DOHH2 (cell line): ENCODE measurements at regions not wholly inside any gene's neighbourhood (a gene's known extent, or its start where the extent isn't known, plus 50 kb on each side); places are given as distances from the start of the nearest gene placed in this dataset.

ENCODE experiments used
- CTCF ChIP-seq: fragments of 200-600 bp; sonication (generic); IDR thresholded peaks from one replicate; pipeline ENCODE4 v1.5.1; 2014; ENCODE audit warnings: antibody characterized with exemption, mild to moderate bottlenecking, low read depth, low read length; ENCODE audit not compliant: poor library complexity, severe bottlenecking
- EZH2phosphoT487 ChIP-seq: fragments of 200-600 bp; sonication (generic); IDR thresholded peaks from 2 replicates; pipeline ENCODE4 v1.6.1; 2017; ENCODE audit warnings: borderline replicate concordance, mild to moderate bottlenecking, antibody characterized with exemption, low read length, moderate library complexity, mixed read lengths

- TF ChIP-seq CTCF (no peak), EZH2phosphoT487 (no peak)
These were observed 57.0 kb upstream of the C3orf80 start for GRCh38 chr3:160168246-160168645.
